ENCODE measurements at regions not wholly inside any gene's neighbourhood (a gene's known extent, or its start where the extent isn't known, plus 50 kb on each side); places are given as distances from the start of the nearest gene placed in this dataset.

DNA sequence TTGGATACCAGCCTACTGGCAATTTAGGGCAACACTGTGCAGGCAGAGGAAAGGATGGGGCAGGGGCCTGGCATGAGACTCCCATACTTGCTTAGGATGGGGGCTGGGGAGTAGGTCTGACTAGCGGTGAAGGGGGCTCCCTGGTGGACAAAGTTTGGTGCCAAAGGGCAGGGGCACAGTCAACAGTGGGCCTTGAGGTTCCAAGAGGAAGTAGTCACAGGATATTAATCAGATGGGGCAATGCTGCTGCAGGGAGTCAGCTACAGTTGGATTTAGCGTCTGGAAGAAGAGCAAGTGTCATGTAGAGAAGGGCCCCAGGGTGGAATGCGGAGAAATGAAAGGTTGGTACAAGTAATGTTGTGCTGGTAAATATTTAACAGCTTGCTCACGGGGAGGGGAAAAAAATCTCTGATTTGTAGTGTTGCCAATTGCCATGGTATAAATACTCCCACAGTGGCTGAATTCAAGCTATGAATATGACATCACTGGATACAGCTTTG, 139.4 kb downstream of the PJA1 start:
- DNase-seq, result peak; percentile 41

DNA sequence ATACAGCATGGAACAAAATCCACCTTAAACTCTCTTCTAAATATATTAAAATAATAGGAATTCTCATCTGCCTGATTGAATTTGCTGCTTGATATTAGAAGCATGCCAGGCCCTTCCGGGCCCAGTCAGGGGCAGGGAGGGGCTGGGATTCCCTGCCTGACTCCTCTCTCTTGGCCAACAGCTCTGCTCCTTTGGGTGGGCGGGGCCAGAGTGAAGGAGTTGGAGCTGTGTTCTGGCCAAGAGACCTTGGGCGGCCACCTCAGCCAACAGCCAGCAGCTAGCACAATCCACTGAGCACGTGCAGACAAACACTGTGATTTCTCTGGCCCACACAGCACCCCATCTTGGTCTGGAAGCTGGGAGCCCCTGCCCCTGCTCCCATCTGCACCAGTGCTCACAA, 140.3 kb downstream of the PJA1 start:
- DNase-seq, result peak; percentile 49

DNA sequence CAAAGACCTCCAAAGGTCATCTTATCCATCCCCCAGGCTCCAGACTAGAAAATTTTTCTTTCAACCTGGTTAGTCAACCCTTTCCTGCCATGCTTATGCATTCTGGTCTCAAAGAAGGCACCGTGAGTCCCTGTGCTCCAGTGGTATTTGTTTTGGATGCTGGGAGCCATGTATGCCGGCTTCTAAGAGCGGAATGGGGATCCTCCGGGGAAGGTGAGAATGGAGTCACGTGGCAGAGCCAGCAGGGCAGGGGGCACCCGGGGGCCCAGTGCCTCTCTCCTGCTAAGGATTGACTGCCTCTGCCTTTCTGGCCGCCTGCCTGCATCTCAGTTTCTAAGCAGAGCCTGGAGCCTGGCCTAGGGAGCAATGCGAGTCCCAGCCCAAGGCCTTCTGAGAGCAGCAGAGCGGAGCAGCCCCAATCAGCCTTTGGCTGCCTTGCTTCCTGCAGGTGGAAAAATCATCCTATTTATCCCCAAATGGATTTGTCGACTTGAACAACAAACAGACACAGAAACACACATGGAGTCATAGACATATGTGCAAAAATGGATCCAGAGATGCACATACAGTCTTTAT, 141.0 kb downstream of the PJA1 start:
- no peak for DNase-seq

- DNase-seq, result no peak
Measured at GRCh38 chrX:69022430-69022829, 142.8 kb downstream of the PJA1 start.

DNA sequence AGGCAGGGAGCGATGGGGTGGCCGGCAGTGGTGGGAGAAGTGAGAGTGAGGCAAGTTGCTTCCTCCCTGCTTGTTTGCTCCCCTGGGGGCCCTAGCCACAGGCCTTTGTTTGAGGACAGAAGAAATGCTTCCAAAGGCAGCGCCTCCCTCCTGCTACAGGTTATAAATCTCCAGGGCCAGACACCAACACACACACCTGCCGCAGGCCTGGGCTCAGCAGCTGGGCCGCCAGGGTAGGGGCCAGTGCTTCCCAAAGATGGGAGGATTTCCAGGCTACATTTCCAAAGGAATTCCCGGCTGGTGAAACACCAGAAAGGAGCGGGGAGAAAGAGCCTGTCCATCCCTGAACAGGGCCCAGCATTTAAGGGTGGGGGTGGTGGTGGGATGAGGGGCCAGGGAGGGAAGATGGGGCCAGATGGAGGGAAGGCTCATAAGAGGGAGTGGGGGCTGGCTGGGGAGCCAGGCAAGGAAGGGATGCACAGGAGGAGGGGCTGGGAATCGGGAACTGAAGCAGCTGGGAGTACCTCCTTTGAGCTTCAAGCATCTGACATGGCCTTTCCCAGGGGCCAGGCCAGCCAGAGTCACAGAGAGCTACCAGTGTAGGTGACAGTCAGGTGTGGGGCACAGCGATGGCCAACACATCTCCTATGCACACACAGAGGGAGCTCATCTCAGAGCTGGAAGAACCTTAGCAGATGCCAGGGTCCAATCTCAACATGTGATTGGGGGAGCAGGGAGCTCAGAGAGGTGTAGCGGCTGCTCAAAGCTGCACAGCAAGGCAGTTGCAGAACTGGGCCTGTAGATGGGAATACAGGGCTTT, 143.9 kb downstream of the PJA1 start:
- no peak for DNase-seq

- DNase-seq, result no peak
Measured at GRCh38 chrX:69020316-69020715, 144.9 kb downstream of the PJA1 start.

GRCh38 chrX:69019073-69019890, 146.0 kb downstream of the PJA1 start:
- no peak for DNase-seq

DNA sequence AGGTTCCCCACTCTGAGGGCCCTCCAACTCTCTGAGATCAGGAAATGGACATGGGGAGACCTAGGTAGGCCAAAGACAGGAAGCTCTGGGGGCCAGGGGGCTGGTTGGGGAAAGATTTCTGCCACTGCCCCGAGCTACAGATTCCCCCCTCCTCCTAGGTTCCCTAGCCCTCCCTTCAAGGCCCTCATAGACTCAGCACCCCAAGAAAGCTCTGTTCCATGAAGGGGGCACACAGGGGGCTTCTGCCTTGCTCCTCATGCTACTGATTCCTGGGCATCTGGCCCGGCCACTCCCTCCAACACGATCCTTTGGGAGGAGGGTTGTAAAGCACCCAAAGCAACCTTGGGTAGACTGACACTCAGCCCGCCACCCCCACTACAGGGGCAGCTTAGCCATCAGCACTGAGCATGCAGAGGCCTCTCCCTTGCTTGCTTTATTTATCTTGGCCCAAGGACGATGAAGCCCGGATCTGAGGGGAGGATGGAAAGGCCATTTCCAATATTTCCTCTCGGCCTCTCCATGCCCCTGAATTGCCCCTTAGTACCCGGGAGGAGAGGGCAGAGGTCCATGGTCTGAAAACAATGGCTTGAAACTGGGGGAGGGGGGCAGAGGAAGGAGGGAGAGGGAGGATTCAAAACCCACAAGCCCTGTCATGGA, 146.7 kb downstream of the PJA1 start:
- DNase-seq, result no peak

DNA sequence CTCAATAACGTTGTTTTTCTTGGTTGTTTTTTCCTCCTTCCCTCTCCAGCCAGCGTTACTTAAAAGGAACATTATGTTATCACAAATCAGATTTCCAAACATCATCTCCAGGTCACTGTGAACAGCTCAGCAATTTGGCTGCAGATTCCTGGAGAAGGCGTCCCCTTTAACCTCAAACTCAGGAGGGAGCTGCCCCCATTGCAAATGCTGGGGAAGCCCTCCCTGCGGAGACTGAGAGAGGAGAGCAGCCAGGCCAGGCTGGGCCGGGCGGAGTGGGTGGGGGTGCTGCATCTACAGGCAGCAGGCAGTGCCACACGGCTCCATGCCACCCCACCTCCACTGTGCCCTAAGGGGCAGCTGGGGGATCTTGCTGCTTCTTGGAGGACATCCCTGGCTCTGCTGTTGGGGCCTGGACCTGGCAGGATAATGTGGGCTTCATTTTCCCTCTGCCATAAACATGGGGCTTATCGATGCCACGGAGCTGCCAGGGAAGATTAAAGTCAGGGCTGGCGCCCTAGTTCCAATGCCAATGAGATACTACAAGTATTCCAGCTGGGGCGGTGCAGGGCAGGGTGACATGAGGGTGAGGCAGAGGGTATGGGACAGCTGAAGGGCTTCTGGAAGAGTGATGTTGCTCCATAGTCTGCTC, 148.8 kb downstream of the PJA1 start:
- DNase-seq, result no peak

- DNase-seq, result no peak
Measured at GRCh38 chrX:69015564-69016292, 149.5 kb downstream of the PJA1 start.

DNA sequence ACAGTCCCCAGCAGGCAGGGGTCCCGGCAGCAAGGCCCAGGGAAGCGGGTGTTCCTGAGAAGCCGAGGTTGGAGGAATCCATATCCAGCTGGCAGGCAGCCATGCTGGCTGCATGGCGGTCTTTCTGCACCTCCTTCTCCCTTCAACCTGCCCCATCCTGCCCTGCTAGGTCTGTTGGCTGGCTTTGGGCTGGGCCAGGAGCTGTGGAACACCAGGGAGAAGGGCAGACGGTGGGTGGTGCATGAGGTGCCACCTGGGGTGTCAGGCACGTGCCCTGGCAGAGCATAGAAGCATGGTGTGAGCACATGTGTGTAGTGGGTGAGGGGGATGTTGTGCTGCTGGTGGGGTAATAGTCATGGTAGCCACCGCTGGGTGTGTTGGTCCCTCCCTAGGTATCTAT, 150.1 kb downstream of the PJA1 start:
- DNase-seq, result no peak

GRCh38 chrX:69014200-69014599, 151.1 kb downstream of the PJA1 start:
- peak; percentile 62 for DNase-seq

DNA sequence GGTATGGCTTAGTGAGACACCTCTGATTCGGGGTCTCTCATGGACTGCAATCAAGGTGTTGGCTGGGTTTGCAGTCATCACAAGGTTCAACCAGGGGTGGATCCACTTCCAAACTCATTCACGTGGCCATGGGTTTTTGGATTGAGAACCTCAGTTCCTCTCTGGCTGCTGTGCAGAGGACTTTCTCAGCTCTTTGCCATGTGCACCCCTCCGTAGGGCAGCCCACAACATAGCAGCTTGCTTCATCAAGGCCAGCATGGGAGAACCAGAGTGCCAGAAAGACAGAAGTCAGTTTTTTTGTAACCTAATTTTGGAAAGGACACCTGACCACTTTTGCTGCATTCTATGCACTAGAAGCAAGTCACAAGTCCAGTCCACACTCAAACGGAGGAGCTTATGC, 154.9 kb downstream of the PJA1 start:
- no peak for DNase-seq

DNA sequence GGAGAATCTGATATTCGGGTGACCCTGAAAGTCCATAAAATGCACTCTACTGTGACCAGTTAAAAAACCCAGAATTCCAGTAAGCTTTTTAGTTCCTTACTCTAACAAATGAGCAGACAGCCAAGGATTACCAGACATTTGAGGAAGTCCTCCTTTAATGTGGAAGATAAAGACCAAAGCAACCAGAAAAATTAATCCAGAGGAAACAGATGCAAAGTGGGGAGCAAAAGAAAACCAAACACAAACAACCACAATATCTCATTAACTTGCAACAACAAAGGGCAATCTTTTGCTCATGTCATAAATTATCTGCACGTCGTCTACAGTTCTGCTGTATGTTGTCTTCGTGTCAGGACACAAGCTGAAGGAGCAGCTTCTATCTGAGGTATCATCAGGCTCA, 164.4 kb downstream of the PJA1 start:
- no peak for DNase-seq

- no peak for DNase-seq
Measured at GRCh38 chrX:68999931-69000330, 165.3 kb downstream of the PJA1 start.

DNA sequence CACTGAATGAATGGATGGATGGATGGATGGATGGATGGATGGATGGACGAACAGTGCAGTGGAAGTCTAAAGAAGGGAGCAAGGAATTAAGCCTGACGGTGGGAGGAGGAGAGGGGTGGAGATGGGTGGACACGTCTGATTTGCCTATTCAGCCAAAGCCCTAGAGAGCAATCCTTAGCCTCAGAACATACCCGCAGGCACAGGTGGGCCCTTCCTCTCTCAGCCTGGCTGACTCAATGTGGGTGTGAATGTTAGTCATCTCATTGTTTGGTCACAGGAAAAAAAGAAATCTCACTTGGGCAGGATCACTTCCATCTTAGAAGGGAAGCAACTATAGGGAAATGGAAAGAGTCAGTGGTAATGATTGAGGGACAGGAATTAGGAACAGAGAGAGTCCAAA, 165.9 kb downstream of the PJA1 start:
- no peak for DNase-seq

DNA sequence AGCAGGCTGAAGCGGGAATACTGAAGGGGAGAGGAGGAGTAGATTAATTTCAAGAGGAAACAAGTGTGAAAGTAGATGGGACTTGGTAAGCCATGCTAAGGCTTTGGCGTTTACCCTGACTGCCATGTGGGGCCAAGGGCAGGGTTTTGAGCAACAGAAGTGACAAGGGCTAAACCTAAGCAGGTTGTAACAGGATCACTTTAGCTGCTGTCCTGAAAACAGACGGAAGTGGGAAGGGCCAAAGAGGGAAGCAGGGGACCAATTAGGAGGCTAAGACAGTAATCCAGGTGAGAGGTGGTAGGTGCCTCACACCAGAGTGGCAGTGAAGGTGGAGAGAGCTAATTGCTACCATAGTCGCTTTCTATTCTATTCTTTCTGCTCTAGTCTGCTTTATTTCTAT, 166.5 kb downstream of the PJA1 start:
- DNase-seq, result no peak

- DNase-seq, result peak; percentile 30
Measured at GRCh38 chrX:68997911-68998310, 167.3 kb downstream of the PJA1 start.

- no peak for DNase-seq
Measured at GRCh38 chrX:68997511-68997910, 167.7 kb downstream of the PJA1 start.

DNA sequence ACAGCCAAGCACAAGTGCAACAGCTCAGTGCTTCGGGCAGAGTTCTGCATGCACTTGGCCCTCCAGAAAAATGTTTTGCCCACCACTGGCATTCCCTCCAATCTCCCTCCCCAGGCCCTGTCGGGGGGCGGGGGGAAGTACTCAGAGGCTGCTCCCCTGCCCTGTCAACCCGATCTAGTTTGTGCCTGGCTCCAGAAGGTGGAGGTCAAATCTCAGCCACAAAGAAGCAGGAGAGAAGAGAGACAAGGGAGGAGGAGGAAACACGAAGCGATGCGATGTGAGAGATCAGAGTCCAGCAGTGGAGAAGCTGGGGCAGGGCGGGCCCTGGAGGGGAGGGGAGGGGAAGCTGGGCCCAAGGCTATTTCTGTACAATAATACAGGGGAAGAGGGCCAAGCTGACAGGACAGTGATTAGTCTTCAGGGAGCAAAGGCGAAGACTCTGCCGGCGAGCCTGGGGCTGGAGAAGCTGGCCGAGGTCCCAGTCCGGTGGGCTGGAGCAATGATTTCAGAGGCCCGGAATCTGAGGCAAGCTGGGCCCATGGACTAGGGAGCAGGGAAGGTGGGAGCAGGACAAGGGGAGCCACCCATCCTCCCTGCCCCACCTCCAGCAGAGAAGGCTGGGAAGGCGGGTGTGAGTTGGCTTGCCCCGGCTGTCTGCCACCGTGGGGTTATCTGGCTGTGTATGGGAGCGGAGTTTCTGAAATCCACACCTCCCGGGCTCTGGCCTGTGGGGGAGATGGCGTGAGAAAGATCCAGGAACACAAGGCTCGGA, 167.1 kb downstream of the EFNB1 start:
- peak; percentile 27 for DNase-seq

DNA sequence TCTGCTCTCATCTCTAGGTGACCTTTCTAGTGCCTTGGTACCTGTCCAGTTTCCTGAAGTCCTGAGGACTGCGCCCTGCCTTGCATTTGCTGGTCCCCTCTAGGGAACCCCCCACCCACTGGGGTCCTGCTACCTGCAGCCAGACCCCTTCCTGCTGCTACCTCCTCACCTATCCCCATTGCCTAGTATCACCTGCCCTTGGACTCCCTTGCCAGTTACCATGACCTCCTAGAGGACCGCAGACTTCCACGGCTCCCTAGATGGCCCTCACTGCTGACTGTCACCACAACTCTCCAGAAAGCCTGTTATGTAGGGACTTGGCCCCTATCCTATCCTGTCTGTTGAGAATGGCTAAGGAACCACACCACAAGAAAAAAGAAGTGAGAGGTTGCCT, 166.6 kb downstream of the EFNB1 start:
- DNase-seq, result no peak

Data from fibroblast of skin of back (primary cell).